ENCODE measurements at regions not wholly inside any gene's neighbourhood (a gene's known extent, or its start where the extent isn't known, plus 50 kb on each side); places are given as distances from the start of the nearest gene placed in this dataset.

DNA sequence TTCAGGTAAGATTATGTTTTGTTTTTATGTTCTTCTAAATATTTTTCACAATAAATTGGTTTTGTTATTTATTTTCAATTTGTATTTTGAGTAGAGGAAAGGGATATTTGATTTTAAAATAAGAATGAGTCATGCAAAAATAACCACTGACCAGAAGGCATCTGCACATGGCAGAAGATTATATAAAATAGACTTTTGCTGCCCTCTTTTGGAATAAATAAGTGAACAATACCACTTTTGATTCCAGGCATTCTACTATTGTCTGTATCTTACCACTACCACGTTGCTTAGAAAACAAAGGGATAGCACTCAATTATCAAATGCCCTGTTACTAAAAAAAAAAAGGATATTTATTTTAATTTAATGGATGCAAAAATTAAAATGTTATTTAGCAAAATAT is 227.3 kb upstream of the ITGA1 start:
- no peak overlapping the region for H3K9ac ChIP-seq
- no peaks in the 10 kb centered on the region for H3K36me3 ChIP-seq
- Mint-ChIP-seq H3K4me3 (no peak overlapping the region), H3K27me3 (ENCODE audit: insufficient read depth, low read depth) (peaks cover 2% of the 10 kb centered on the region), H3K27ac (no peak overlapping the region), H3K4me1 (peaks cover 4% of the 10 kb centered on the region), H3K36me3 (no peaks in the 10 kb centered on the region), H3K9me3 (peaks cover 2% of the 10 kb centered on the region)
- H2AFZ ChIP-seq (replicated peaks) = no peak overlapping the region
- no peak overlapping the region for H3K27ac ChIP-seq
- no peak for DNase-seq (ENCODE audit: low spot score)
- H3K9me3 ChIP-seq (ENCODE audit: low read depth) = no peaks in the 10 kb centered on the region
- no peaks in the 10 kb centered on the region for H3K79me2 ChIP-seq (ENCODE audit: low read depth)
- TF ChIP-seq, protein P1, sequence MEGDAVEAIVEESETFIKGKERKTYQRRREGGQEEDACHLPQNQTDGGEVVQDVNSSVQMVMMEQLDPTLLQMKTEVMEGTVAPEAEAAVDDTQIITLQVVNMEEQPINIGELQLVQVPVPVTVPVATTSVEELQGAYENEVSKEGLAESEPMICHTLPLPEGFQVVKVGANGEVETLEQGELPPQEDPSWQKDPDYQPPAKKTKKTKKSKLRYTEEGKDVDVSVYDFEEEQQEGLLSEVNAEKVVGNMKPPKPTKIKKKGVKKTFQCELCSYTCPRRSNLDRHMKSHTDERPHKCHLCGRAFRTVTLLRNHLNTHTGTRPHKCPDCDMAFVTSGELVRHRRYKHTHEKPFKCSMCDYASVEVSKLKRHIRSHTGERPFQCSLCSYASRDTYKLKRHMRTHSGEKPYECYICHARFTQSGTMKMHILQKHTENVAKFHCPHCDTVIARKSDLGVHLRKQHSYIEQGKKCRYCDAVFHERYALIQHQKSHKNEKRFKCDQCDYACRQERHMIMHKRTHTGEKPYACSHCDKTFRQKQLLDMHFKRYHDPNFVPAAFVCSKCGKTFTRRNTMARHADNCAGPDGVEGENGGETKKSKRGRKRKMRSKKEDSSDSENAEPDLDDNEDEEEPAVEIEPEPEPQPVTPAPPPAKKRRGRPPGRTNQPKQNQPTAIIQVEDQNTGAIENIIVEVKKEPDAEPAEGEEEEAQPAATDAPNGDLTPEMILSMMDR (IDR thresholded peaks at IDR 0.05) = no peak
- TF ChIP-seq EZH2 (IDR thresholded peaks at IDR 0.05) = no peak
- TF ChIP-seq EZH2phosphoT487 (IDR thresholded peaks at IDR 0.05) = no peak
- no peaks in the 10 kb centered on the region for H3K4me1 ChIP-seq
- no peak overlapping the region for H3K4me3 ChIP-seq
- H4K20me1 ChIP-seq (ENCODE audit: low read depth) = no peaks in the 10 kb centered on the region
- no peaks in the 10 kb centered on the region for H3K27me3 ChIP-seq
- H3F3A ChIP-seq (ENCODE audit: low read depth) = no peaks in the 10 kb centered on the region
- no peak overlapping the region for H3K4me2 ChIP-seq

DNA sequence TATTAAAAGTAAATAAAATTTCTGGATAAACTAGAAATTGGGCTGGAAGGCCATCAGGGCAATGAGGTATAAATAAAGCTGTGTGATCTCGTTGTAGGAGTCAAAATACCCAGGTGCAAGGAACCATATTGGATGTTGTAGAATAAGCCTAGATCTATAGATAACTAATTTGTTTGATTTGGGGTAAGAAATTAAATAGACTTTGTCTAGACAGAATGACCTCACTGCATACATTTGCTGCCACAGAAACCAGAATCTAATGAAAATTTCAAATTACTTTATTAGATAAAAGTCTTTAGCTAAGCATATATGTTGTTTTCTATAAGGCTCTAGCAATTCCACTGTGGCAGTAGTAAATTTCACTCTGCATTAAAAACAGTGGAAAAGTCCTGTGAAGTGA is 225.2 kb upstream of the ITGA1 start:
- Mint-ChIP-seq H3K27ac (no peak overlapping the region), H3K36me3 (no peaks in the 10 kb centered on the region), H3K27me3 (ENCODE audit: insufficient read depth, low read depth) (peaks cover 5% of the 10 kb centered on the region), H3K9me3 (peaks cover 2% of the 10 kb centered on the region), H3K4me1 (peaks cover 4% of the 10 kb centered on the region), H3K4me3 (no peak overlapping the region)
- Histone ChIP-seq H3K27me3 (no peaks in the 10 kb centered on the region), H2AFZ (replicated peaks) (no peak overlapping the region), H3K9ac (no peak overlapping the region), H3K9me3 (ENCODE audit: low read depth) (no peaks in the 10 kb centered on the region), H3K27ac (no peak overlapping the region), H3K4me2 (no peak overlapping the region), H4K20me1 (ENCODE audit: low read depth) (no peaks in the 10 kb centered on the region), H3F3A (ENCODE audit: low read depth) (no peaks in the 10 kb centered on the region), H3K36me3 (no peaks in the 10 kb centered on the region), H3K4me3 (no peak overlapping the region), H3K79me2 (ENCODE audit: low read depth) (no peaks in the 10 kb centered on the region), H3K4me1 (no peaks in the 10 kb centered on the region)
- no peak for TF ChIP-seq EZH2phosphoT487 (IDR thresholded peaks at IDR 0.05)
- TF ChIP-seq, protein P1 (IDR thresholded peaks at IDR 0.05) = no peak
- no peak for TF ChIP-seq EZH2 (IDR thresholded peaks at IDR 0.05)
- DNase-seq (ENCODE audit: low spot score) = no peak

DNA sequence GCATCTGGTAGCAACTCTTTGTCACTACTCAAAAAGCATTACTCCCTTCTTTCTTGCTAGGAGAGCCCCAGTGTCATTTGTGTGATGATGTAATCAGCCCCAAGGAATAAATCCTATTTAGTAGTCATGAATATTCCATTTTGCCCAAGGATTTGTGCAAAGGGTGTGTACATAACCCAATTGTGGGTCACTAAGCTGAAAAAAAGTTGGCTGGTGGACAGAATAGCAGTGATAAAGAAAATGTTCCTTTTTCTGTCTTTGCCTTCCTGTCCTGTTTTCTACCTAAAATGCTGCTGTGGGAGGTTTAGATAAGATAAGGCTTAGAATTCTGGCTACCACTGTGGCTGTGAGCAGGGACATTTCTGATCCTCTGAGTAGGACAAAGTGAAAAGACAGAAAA is 223.1 kb upstream of the ITGA1 start:
- H3K27ac ChIP-seq = no peak overlapping the region
- Mint-ChIP-seq H3K9me3 (peaks cover 4% of the 10 kb centered on the region), H3K27me3 (ENCODE audit: insufficient read depth, low read depth) (peaks cover 6% of the 10 kb centered on the region), H3K4me1 (peaks cover 4% of the 10 kb centered on the region), H3K4me3 (no peak overlapping the region), H3K27ac (no peak overlapping the region), H3K36me3 (no peaks in the 10 kb centered on the region)
- H3K27me3 ChIP-seq = no peaks in the 10 kb centered on the region
- H3K36me3 ChIP-seq = no peaks in the 10 kb centered on the region
- TF ChIP-seq EZH2 (IDR thresholded peaks at IDR 0.05) (no peak), EZH2phosphoT487 (IDR thresholded peaks at IDR 0.05) (no peak)
- TF ChIP-seq, protein P1 (IDR thresholded peaks at IDR 0.05) = no peak
- H3K79me2 ChIP-seq (ENCODE audit: low read depth) = no peaks in the 10 kb centered on the region
- no peak for DNase-seq (ENCODE audit: low spot score)
- no peaks in the 10 kb centered on the region for H4K20me1 ChIP-seq (ENCODE audit: low read depth)
- no peak overlapping the region for H3K4me3 ChIP-seq
- H3K9ac ChIP-seq = no peak overlapping the region
- H3K4me1 ChIP-seq = no peaks in the 10 kb centered on the region
- no peak overlapping the region for H2AFZ ChIP-seq (replicated peaks)
- H3K4me2 ChIP-seq = no peak overlapping the region
- no peaks in the 10 kb centered on the region for H3F3A ChIP-seq (ENCODE audit: low read depth)
- no peaks in the 10 kb centered on the region for H3K9me3 ChIP-seq (ENCODE audit: low read depth)

Data from neural progenitor cell (in vitro differentiated cells).